BJ (cell line): ENCODE measurements at regions not wholly inside any gene's neighbourhood (a gene's known extent, or its start where the extent isn't known, plus 50 kb on each side); places are given as distances from the start of the nearest gene placed in this dataset.

Source experiments
- CTCF ChIA-PET: fragments of 350-600 bp; formaldehyde crosslinking; extraction: SDS; loops from one replicate; lab custom pipeline; 2021; ENCODE audit warnings: antibody characterized with exemption, inconsistent platforms; lab: Yijun Ruan, JAX
- POLR2A ChIA-PET: fragments of 300-600 bp; sonication (Branson Sonifier 250); formaldehyde crosslinking; extraction: SDS; loops from one replicate; lab custom pipeline; 2021; ENCODE audit warnings: antibody characterized with exemption; lab: Charles Lee
- DNase-seq: peaks from one replicate; pipeline ENCODE4 v3.0.0-alpha.2; 2011; ENCODE audit warnings: low read depth
- H3K27me3 ChIP-seq: 2 replicates; pipeline ENCODE4 v1.6.0; 2011; ENCODE audit warnings: low read length; ENCODE audit not compliant: control insufficient read depth, insufficient read depth
- H3K36me3 ChIP-seq: 2 replicates; pipeline ENCODE4 v1.5.1; 2011; ENCODE audit warnings: low read length; ENCODE audit not compliant: control insufficient read depth, insufficient read depth
- H3K4me3 ChIP-seq: 2 replicates; pipeline ENCODE4 v1.5.1; 2011; ENCODE audit warnings: low read depth, mild to moderate bottlenecking, control low read depth, low read length
- CTCF ChIP-seq: IDR thresholded peaks from 2 replicates; pipeline ENCODE4 v1.5.1; 2011; ENCODE audit warnings: low read depth, mild to moderate bottlenecking, control low read depth, inconsistent platforms, low read length, moderate library complexity; ENCODE audit not compliant: insufficient read depth

GRCh38 chr3:44019736-44020135 is 221.9 kb upstream of the TOPAZ1 start:
- ChIA-PET POLR2A (no interaction called here), CTCF (interaction anchor here (1.4 kb wide), 1 partner anchor 16 kb away, joined by 3 read pairs; no protein-coding TSS in a partner anchor)
- Histone ChIP-seq H3K4me3 (no peak overlapping the region), H3K36me3 (no peaks in the 10 kb centered on the region), H3K27me3 (no peaks in the 10 kb centered on the region)
- no peak for DNase-seq
- TF ChIP-seq CTCF, result no peak

- ChIA-PET CTCF (no interaction called here), POLR2A (no interaction called here)
- DNase-seq, result no peak
- H3K4me3 ChIP-seq, result no peak overlapping the region
- H3K27me3 ChIP-seq, result no peaks in the 10 kb centered on the region
- no peaks in the 10 kb centered on the region for H3K36me3 ChIP-seq
- TF ChIP-seq CTCF, result no peak
These were observed 221.5 kb upstream of the TOPAZ1 start for GRCh38 chr3:44020143-44020542.

DNA sequence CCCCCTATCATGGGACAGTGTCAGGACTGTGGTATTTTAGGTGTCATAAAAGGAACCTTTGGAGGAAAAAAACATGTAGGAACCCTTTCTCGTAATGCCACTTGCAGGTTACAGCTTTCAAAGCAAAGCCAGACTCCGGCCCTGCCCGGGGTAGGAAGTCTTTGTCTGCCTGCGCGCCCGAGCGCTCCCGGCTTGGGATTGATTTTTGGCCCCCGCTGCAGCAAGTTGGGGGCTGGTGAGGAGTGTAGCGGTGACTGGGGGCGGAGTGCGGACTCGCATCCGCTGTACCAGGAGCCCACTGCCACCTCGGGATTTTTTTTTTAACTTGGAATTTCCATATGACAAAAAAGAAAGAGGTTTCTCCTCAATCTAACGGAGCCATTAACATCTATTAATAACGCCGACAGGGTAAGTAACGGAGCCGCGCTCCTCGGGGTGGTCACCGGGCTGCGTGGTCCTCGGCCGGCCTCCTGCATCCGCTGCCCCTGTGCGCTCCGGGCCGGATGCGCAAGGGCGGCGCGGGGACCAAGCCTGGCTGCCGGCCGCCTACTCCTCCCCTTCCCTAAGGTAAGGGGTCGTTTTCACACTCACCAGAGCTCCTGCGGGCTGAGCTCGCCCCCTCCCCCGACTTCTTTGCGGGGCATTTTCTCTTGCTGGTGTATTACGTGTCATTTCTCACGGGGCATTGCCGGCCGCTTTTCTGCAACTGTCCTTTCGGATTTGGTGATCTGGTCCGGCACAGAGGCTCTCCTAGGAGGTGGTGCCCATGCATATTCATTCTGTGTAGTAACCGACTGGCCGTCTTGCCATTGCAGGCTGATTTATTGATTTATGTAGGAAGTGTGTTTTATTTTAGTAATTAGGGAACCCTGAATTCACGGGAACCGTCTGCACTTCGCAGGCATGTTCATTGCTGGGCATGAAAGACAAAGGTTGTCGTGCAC is 219.8 kb upstream of the TOPAZ1 start:
- H3K36me3 ChIP-seq, result no peaks in the 10 kb centered on the region
- POLR2A ChIA-PET, result no interaction called here
- peak overlapping the region; percentile 52 for H3K4me3 ChIP-seq
- no peak for TF ChIP-seq CTCF
- CTCF ChIA-PET, result interaction anchor here (0.6 to 2.0 kb wide), 3 partner anchors 12 to 61 kb away, joined by 3 to 7 read pairs (median 3); no protein-coding TSS in a partner anchor
- no peak for DNase-seq
- no peaks in the 10 kb centered on the region for H3K27me3 ChIP-seq

GRCh38 chr3:44023961-44024593 is 217.6 kb upstream of the TOPAZ1 start:
- ChIA-PET CTCF (interaction anchor here (0.8 kb wide), 1 partner anchor 12 kb away, joined by 3 read pairs; no protein-coding TSS in a partner anchor), POLR2A (no interaction called here)
- Histone ChIP-seq H3K27me3 (no peaks in the 10 kb centered on the region), H3K4me3 (no peak overlapping the region), H3K36me3 (no peaks in the 10 kb centered on the region)
- TF ChIP-seq CTCF, result no peak
- DNase-seq, result no peak
